ENCODE measurements at regions not wholly inside any gene's neighbourhood (a gene's known extent, or its start where the extent isn't known, plus 50 kb on each side); places are given as distances from the start of the nearest gene placed in this dataset.

DNA sequence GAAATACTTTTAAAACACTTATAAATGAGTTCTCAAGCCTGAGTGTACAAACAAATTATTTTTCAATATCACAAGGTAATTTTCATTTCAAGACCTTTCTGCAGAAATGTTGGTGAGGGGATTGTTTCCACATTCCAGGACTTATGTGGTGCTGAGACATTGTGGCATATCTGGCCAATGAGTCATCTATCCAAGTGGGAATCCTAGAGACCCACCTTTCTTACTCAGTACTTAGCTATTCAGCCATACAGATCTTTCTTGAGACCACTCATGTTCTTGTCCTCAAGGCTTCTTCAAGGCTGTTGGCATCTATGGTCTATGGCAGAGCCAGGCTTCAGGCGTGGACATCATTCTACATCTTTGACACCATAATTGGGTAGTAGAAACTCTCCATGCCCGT lies 225.4 kb downstream of the DKK1 start (continued):
- no peak for TF ChIP-seq MXI1 (conservative IDR thresholded peaks at IDR 0.05; ENCODE audit: poor library complexity, severe bottlenecking)
- TF ChIP-seq POLR2AphosphoS5 (IDR thresholded peaks at IDR 0.05), result no peak
- no peak for TF ChIP-seq SMC3 (conservative IDR thresholded peaks at IDR 0.05; ENCODE audit: poor library complexity)

DNA sequence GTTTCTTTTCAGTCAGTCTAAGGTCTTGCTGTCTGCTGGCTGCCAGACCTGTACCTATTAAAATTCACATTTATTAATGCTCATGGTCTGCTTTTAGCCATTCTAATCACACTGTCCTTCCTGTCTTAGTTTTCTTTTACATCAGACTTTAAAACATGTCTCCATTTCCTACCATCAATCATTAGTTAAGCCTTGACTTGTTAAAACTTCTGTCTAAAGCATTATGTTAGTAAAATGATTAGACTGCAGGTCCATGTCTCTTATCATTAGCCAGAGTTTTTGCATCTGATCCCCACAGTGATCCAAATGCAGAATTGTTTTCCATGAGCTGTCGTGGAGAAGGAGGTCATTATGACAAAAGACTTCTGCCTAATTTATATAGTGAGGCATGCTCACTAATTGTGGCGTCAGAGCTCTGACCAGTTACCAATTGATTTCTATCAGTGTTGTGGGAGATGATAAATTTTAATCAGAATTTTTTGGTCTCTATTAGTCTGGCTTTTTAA lies 226.5 kb downstream of the DKK1 start:
- Histone ChIP-seq H3K9me3 (ENCODE audit: low read length) (no peaks in the 10 kb centered on the region), H3K79me2 (replicated peaks; ENCODE audit: insufficient read depth, low read length) (no peaks in the 10 kb centered on the region), H4K20me1 (ENCODE audit: insufficient read depth) (no peaks in the 10 kb centered on the region), H3F3A (ENCODE audit: insufficient read depth, low read length, poor library complexity, severe bottlenecking) (no peaks in the 10 kb centered on the region), H3K4me3 (ENCODE audit: low read length) (no peak overlapping the region), H3K9me2 (ENCODE audit: insufficient read depth, low read length) (no peaks in the 10 kb centered on the region), H2AFZ (ENCODE audit: low read depth, low read length) (no peak overlapping the region), H3K4me2 (ENCODE audit: low read length) (no peak overlapping the region), H3K36me3 (ENCODE audit: insufficient read depth, low read length) (no peaks in the 10 kb centered on the region), H3K27me3 (ENCODE audit: insufficient read depth, low read depth, low read length) (no peaks in the 10 kb centered on the region), H3K27ac (ENCODE audit: low read length) (no peak overlapping the region), H3K9ac (ENCODE audit: low read length) (no peak overlapping the region)
- TF ChIP-seq EZH2 (IDR thresholded peaks at IDR 0.05; ENCODE audit: borderline replicate concordance, insufficient read depth, low read length, poor library complexity, severe bottlenecking) (no peak), TAF1 (IDR thresholded peaks at IDR 0.05; ENCODE audit: low read depth) (no peak), MXI1 (conservative IDR thresholded peaks at IDR 0.05; ENCODE audit: poor library complexity, severe bottlenecking) (no peak), RAD21 (conservative IDR thresholded peaks at IDR 0.05) (no peak), EP300 (conservative IDR thresholded peaks at IDR 0.05; ENCODE audit: poor library complexity, severe bottlenecking) (no peak), POLR2AphosphoS5 (IDR thresholded peaks at IDR 0.05) (no peak)
- TF ChIP-seq, protein P1, sequence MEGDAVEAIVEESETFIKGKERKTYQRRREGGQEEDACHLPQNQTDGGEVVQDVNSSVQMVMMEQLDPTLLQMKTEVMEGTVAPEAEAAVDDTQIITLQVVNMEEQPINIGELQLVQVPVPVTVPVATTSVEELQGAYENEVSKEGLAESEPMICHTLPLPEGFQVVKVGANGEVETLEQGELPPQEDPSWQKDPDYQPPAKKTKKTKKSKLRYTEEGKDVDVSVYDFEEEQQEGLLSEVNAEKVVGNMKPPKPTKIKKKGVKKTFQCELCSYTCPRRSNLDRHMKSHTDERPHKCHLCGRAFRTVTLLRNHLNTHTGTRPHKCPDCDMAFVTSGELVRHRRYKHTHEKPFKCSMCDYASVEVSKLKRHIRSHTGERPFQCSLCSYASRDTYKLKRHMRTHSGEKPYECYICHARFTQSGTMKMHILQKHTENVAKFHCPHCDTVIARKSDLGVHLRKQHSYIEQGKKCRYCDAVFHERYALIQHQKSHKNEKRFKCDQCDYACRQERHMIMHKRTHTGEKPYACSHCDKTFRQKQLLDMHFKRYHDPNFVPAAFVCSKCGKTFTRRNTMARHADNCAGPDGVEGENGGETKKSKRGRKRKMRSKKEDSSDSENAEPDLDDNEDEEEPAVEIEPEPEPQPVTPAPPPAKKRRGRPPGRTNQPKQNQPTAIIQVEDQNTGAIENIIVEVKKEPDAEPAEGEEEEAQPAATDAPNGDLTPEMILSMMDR (IDR thresholded peaks at IDR 0.05; ENCODE audit: poor library complexity, severe bottlenecking), result no peak

DNA sequence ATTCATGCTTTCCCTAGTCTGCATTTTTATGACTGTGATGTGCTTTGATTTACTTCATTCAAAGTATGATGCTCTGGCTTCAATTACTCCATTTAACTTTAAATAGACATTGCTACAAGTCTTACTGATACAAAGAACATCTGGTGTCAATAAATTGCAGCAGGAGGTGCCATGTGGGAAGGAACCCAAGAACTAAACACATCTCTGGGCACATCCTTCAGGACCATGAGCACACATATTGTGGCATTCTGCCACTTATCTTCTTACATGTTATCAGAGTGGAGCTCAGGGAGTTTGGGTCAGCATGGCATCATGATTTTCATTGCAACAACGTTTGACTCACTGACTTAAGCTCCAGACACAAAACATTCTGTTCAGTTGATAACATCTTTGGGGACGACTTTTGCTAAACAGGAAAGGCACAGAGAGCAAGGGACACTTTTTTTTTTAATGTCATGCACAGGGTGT lies 227.0 kb downstream of the DKK1 start:
- H3K27me3 ChIP-seq (ENCODE audit: insufficient read depth, low read depth, low read length), result no peaks in the 10 kb centered on the region
- TF ChIP-seq, protein P1 (IDR thresholded peaks at IDR 0.05; ENCODE audit: poor library complexity, severe bottlenecking), result no peak
- TF ChIP-seq, protein P2, sequence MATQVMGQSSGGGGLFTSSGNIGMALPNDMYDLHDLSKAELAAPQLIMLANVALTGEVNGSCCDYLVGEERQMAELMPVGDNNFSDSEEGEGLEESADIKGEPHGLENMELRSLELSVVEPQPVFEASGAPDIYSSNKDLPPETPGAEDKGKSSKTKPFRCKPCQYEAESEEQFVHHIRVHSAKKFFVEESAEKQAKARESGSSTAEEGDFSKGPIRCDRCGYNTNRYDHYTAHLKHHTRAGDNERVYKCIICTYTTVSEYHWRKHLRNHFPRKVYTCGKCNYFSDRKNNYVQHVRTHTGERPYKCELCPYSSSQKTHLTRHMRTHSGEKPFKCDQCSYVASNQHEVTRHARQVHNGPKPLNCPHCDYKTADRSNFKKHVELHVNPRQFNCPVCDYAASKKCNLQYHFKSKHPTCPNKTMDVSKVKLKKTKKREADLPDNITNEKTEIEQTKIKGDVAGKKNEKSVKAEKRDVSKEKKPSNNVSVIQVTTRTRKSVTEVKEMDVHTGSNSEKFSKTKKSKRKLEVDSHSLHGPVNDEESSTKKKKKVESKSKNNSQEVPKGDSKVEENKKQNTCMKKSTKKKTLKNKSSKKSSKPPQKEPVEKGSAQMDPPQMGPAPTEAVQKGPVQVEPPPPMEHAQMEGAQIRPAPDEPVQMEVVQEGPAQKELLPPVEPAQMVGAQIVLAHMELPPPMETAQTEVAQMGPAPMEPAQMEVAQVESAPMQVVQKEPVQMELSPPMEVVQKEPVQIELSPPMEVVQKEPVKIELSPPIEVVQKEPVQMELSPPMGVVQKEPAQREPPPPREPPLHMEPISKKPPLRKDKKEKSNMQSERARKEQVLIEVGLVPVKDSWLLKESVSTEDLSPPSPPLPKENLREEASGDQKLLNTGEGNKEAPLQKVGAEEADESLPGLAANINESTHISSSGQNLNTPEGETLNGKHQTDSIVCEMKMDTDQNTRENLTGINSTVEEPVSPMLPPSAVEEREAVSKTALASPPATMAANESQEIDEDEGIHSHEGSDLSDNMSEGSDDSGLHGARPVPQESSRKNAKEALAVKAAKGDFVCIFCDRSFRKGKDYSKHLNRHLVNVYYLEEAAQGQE (IDR thresholded peaks at IDR 0.05; ENCODE audit: borderline replicate concordance), result no peak
- no peak for TF ChIP-seq MXI1 (conservative IDR thresholded peaks at IDR 0.05; ENCODE audit: poor library complexity, severe bottlenecking)
- TF ChIP-seq TAF1 (IDR thresholded peaks at IDR 0.05; ENCODE audit: low read depth), result no peak
- TF ChIP-seq EP300 (conservative IDR thresholded peaks at IDR 0.05; ENCODE audit: poor library complexity, severe bottlenecking), result no peak
- TF ChIP-seq SMC3 (conservative IDR thresholded peaks at IDR 0.05; ENCODE audit: poor library complexity), result no peak
- TF ChIP-seq RAD21 (conservative IDR thresholded peaks at IDR 0.05), result no peak
- TF ChIP-seq EZH2 (IDR thresholded peaks at IDR 0.05; ENCODE audit: borderline replicate concordance, insufficient read depth, low read length, poor library complexity, severe bottlenecking), result no peak
- no peak overlapping the region for H3K27ac ChIP-seq (ENCODE audit: low read length)
- no peaks in the 10 kb centered on the region for H3K9me2 ChIP-seq (ENCODE audit: insufficient read depth, low read length)
- no peaks in the 10 kb centered on the region for H3K36me3 ChIP-seq (ENCODE audit: insufficient read depth, low read length)
- H3K9ac ChIP-seq (ENCODE audit: low read length), result no peak overlapping the region
- no peak overlapping the region for H2AFZ ChIP-seq (ENCODE audit: low read depth, low read length)
- H3K9me3 ChIP-seq (ENCODE audit: low read length), result no peaks in the 10 kb centered on the region
- no peaks in the 10 kb centered on the region for H3F3A ChIP-seq (ENCODE audit: insufficient read depth, low read length, poor library complexity, severe bottlenecking)
- no peak overlapping the region for H3K4me2 ChIP-seq (ENCODE audit: low read length)
- no peak overlapping the region for H3K4me3 ChIP-seq (ENCODE audit: low read length)
- H3K79me2 ChIP-seq (replicated peaks; ENCODE audit: insufficient read depth, low read length), result no peaks in the 10 kb centered on the region
- H4K20me1 ChIP-seq (ENCODE audit: insufficient read depth), result no peaks in the 10 kb centered on the region

Measured in neural cell (in vitro differentiated cells).